ENCODE measurements at regions not wholly inside any gene's neighbourhood (a gene's known extent, or its start where the extent isn't known, plus 50 kb on each side); places are given as distances from the start of the nearest gene placed in this dataset.

- H3K27me3 ChIP-seq (ENCODE audit: low read depth, low read length), result no peaks in the 10 kb centered on the region
- peaks cover 15% of the 10 kb centered on the region for H3K4me1 ChIP-seq (ENCODE audit: low read length)
- TF ChIP-seq EZH2phosphoT487 (IDR thresholded peaks at IDR 0.05; ENCODE audit: low read depth), result no peak
- no peaks in the 10 kb centered on the region for H3K79me2 ChIP-seq (ENCODE audit: low read length)
- H4K20me1 ChIP-seq (ENCODE audit: insufficient read depth, low read length), result no peaks in the 10 kb centered on the region
- no peak overlapping the region for H3K4me3 ChIP-seq (ENCODE audit: low read length)
- no peaks in the 10 kb centered on the region for H3K36me3 ChIP-seq (replicated peaks; ENCODE audit: low read depth, low read length)
- no peak overlapping the region for H2AFZ ChIP-seq (ENCODE audit: low read depth, low read length)
- no peak overlapping the region for H3K9ac ChIP-seq (ENCODE audit: low read length)
- no peak overlapping the region for H3K27ac ChIP-seq (ENCODE audit: low read length)
- H3K4me2 ChIP-seq (ENCODE audit: low read length), result no peak overlapping the region
- H3K9me3 ChIP-seq (ENCODE audit: insufficient read depth, low read length), result no peaks in the 10 kb centered on the region
Observed at GRCh38 chr12:60324746-60325145, 728.9 kb downstream of the SLC16A7 start.

GRCh38 chr12:60333461-60333860, 737.6 kb downstream of the SLC16A7 start:
- no peaks in the 10 kb centered on the region for H3K36me3 ChIP-seq (replicated peaks; ENCODE audit: low read depth, low read length)
- H3K9me3 ChIP-seq (ENCODE audit: insufficient read depth, low read length), result no peaks in the 10 kb centered on the region
- H4K20me1 ChIP-seq (ENCODE audit: insufficient read depth, low read length), result no peaks in the 10 kb centered on the region
- H3K9ac ChIP-seq (ENCODE audit: low read length), result no peak overlapping the region
- H3K27me3 ChIP-seq (ENCODE audit: low read depth, low read length), result no peaks in the 10 kb centered on the region
- no peak overlapping the region for H3K27ac ChIP-seq (ENCODE audit: low read length)
- TF ChIP-seq EZH2phosphoT487 (IDR thresholded peaks at IDR 0.05; ENCODE audit: low read depth) (no peak), CTCF (IDR thresholded peaks at IDR 0.05; ENCODE audit: low read depth, low read length) (no peak)
- no peak overlapping the region for H2AFZ ChIP-seq (ENCODE audit: low read depth, low read length)
- H3K4me3 ChIP-seq (ENCODE audit: low read length), result no peak overlapping the region
- H3K4me1 ChIP-seq (ENCODE audit: low read length), result no peaks in the 10 kb centered on the region
- H3K79me2 ChIP-seq (ENCODE audit: low read length), result no peaks in the 10 kb centered on the region
- no peak overlapping the region for H3K4me2 ChIP-seq (ENCODE audit: low read length)

- Histone ChIP-seq H2AFZ (ENCODE audit: low read depth, low read length) (no peak overlapping the region), H4K20me1 (ENCODE audit: insufficient read depth, low read length) (no peaks in the 10 kb centered on the region), H3K27ac (ENCODE audit: low read length) (no peak overlapping the region), H3K27me3 (ENCODE audit: low read depth, low read length) (no peaks in the 10 kb centered on the region), H3K79me2 (ENCODE audit: low read length) (no peaks in the 10 kb centered on the region), H3K36me3 (replicated peaks; ENCODE audit: low read depth, low read length) (no peaks in the 10 kb centered on the region), H3K4me3 (ENCODE audit: low read length) (no peak overlapping the region), H3K4me1 (ENCODE audit: low read length) (no peaks in the 10 kb centered on the region), H3K9me3 (ENCODE audit: insufficient read depth, low read length) (no peaks in the 10 kb centered on the region), H3K4me2 (ENCODE audit: low read length) (no peak overlapping the region), H3K9ac (ENCODE audit: low read length) (no peak overlapping the region)
- TF ChIP-seq CTCF (IDR thresholded peaks at IDR 0.05; ENCODE audit: low read depth, low read length), result no peak
- TF ChIP-seq EZH2phosphoT487 (IDR thresholded peaks at IDR 0.05; ENCODE audit: low read depth), result no peak
Observed at GRCh38 chr12:60335745-60336144, 739.9 kb downstream of the SLC16A7 start.

- no peaks in the 10 kb centered on the region for H3K9me3 ChIP-seq (ENCODE audit: insufficient read depth, low read length)
- no peak overlapping the region for H3K4me2 ChIP-seq (ENCODE audit: low read length)
- no peak overlapping the region for H3K27ac ChIP-seq (ENCODE audit: low read length)
- H3K4me3 ChIP-seq (ENCODE audit: low read length), result no peak overlapping the region
- no peak overlapping the region for H2AFZ ChIP-seq (ENCODE audit: low read depth, low read length)
- no peaks in the 10 kb centered on the region for H3K36me3 ChIP-seq (replicated peaks; ENCODE audit: low read depth, low read length)
- H3K79me2 ChIP-seq (ENCODE audit: low read length), result no peaks in the 10 kb centered on the region
- H3K4me1 ChIP-seq (ENCODE audit: low read length), result no peaks in the 10 kb centered on the region
- no peaks in the 10 kb centered on the region for H4K20me1 ChIP-seq (ENCODE audit: insufficient read depth, low read length)
- no peaks in the 10 kb centered on the region for H3K27me3 ChIP-seq (ENCODE audit: low read depth, low read length)
- no peak for TF ChIP-seq EZH2phosphoT487 (IDR thresholded peaks at IDR 0.05; ENCODE audit: low read depth)
- no peak for TF ChIP-seq CTCF (IDR thresholded peaks at IDR 0.05; ENCODE audit: low read depth, low read length)
- no peak overlapping the region for H3K9ac ChIP-seq (ENCODE audit: low read length)
Observed at GRCh38 chr12:60337839-60338549, 742.2 kb downstream of the SLC16A7 start.

Data from OCI-LY3 (cell line).